HCT116 (cell line): ENCODE measurements at regions not wholly inside any gene's neighbourhood (a gene's known extent, or its start where the extent isn't known, plus 50 kb on each side); places are given as distances from the start of the nearest gene placed in this dataset.

Experiments used
- ATAC-seq: fragments of 200-7000 bp; cut with Tn5 transposase; 2 replicates; pipeline ENCODE4 v1.9.1; 2020; ENCODE audit warnings: mild to moderate bottlenecking, moderate library complexity
- BruUV-seq: library from RNA; stranded (reverse); fragments of 400-500 nt; replicated peaks from 2 replicates; lab custom pipeline; 2021; lab: Mats Ljungman, UMichigan
- CTCF ChIA-PET: fragments of 300-600 bp; sonication (Branson Sonifier 250); formaldehyde crosslinking; loops from one replicate; lab custom pipeline; 2021; ENCODE audit warnings: antibody characterized with exemption; lab: Charles Lee
- POLR2A ChIA-PET: fragments of 300-600, 350-600 bp; sonication (Branson Sonifier 250); formaldehyde crosslinking; loops from one replicate; lab custom pipeline; 2021; ENCODE audit warnings: antibody characterized with exemption; lab: Charles Lee
- RAD21 ChIA-PET, 2 experiments: fragments of 300-600 bp; sonication (Branson Sonifier 250); formaldehyde crosslinking; loops; one replicate each; lab custom pipeline; 2023; ENCODE audit warnings: low total read pairs in 2 of 2; ENCODE audit not compliant: uncharacterized antibody in 2 of 2, unreplicated experiment in 2 of 2, low non-redundant PET in 1 of 2; lab: Charles Lee
- DNase-seq: peaks from one replicate; pipeline ENCODE4 v3.0.0-alpha.2; 2010; ENCODE audit warnings: low read depth, low spot score
- H2AFZ ChIP-seq: fragments of 200-600 bp; shearing (Covaris generic), sonication (generic); 2 replicates; pipeline ENCODE4 v1.6.1; 2017; ENCODE audit warnings: low read depth, mixed run types, mixed read lengths, antibody characterized with exemption, low read length; ENCODE audit not compliant: poor library complexity, severe bottlenecking
- H3K27ac ChIP-seq: 2 replicates; pipeline ENCODE4 v1.5.1; 2012; ENCODE audit warnings: low read depth, low read length
- H3K27me3 ChIP-seq: fragments of 200-600 bp; sonication (generic); 2 replicates; pipeline ENCODE4 v1.6.1; 2016; ENCODE audit warnings: mixed run types, low read length, mixed read lengths; ENCODE audit not compliant: insufficient read depth
- H3K36me3 ChIP-seq, 2 experiments: fragments of 200-500 bp in 1 of 2; fragments of 200-600 bp in 1 of 2; sonication (Bioruptor generic) in 1 of 2; sonication (generic) in 1 of 2; 2 replicates each; pipeline versions ENCODE4 v1.5.1 to v1.6.1; 2014 to 2016; ENCODE audit warnings: low read length in 2 of 2, inconsistent platforms in 1 of 2, mixed read lengths in 1 of 2, mixed run types in 1 of 2; ENCODE audit not compliant: insufficient read depth in 2 of 2, control insufficient read depth in 1 of 2
- H3K4me1 ChIP-seq, 2 experiments: fragments of 200-600 bp in 1 of 2; sonication (generic) in 1 of 2; 2 replicates each; pipeline versions ENCODE4 v1.5.1 to v1.6.1; 2012 to 2017; ENCODE audit warnings: low read length in 2 of 2, inconsistent platforms in 1 of 2, mild to moderate bottlenecking in 1 of 2, mixed read lengths in 1 of 2, mixed run types in 1 of 2, moderate library complexity in 1 of 2; ENCODE audit not compliant: insufficient read depth in 2 of 2, control insufficient read depth in 1 of 2
- H3K4me2 ChIP-seq: fragments of 200-600 bp; sonication (generic); 2 replicates; pipeline ENCODE4 v1.6.1; 2017; ENCODE audit warnings: mixed run types, low read length, mixed read lengths
- H3K4me3 ChIP-seq, 2 experiments: fragments of 200-600 bp in 1 of 2; sonication (generic) in 1 of 2; replicated peaks in 1 of 2; 2 replicates each; pipeline ENCODE4 v1.5.1; 2011 to 2016; ENCODE audit warnings: low read length in 2 of 2, control low read depth in 1 of 2, low read depth in 1 of 2, mild to moderate bottlenecking in 1 of 2, mixed read lengths in 1 of 2, mixed run types in 1 of 2
- H3K79me2 ChIP-seq: fragments of 200-600 bp; sonication (generic); 2 replicates; pipeline ENCODE4 v1.6.1; 2017; ENCODE audit warnings: mild to moderate bottlenecking, mixed run types, low read length, moderate library complexity, mixed read lengths; ENCODE audit not compliant: insufficient read depth
- H3K9ac ChIP-seq: fragments of 200-600 bp; sonication (generic); 2 replicates; pipeline ENCODE4 v1.6.1; 2016; ENCODE audit warnings: low read length, mixed read lengths
- H3K9me2 ChIP-seq: fragments of 200-600 bp; sonication (generic), shearing (Covaris generic); 2 replicates; pipeline ENCODE4 v1.6.1; 2017; ENCODE audit warnings: mixed run types, mild to moderate bottlenecking, moderate library complexity; ENCODE audit not compliant: insufficient read depth
- H3K9me3 ChIP-seq, 2 experiments: fragments of 200-500 bp in 1 of 2; fragments of 200-600 bp in 1 of 2; sonication (Bioruptor generic) in 1 of 2; sonication (generic) in 1 of 2; 2 replicates each; pipeline ENCODE4 v1.6.1; 2014 to 2017; ENCODE audit warnings: low read length in 2 of 2, mixed read lengths in 2 of 2, inconsistent platforms in 1 of 2, low read depth in 1 of 2, mild to moderate bottlenecking in 1 of 2, mixed run types in 1 of 2, moderate library complexity in 1 of 2; ENCODE audit not compliant: control insufficient read depth in 1 of 2, insufficient read depth in 1 of 2
- H4K20me1 ChIP-seq: fragments of 200-600 bp; sonication (generic), shearing (Covaris generic); 2 replicates; pipeline ENCODE4 v1.6.1; 2017; ENCODE audit warnings: mixed run types, mild to moderate bottlenecking, moderate library complexity; ENCODE audit not compliant: insufficient read depth
- CTCF ChIP-seq, 3 experiments: fragments of 200-600 bp in 1 of 3; sonication (generic) in 1 of 3; IDR thresholded peaks in 2 of 3; conservative IDR thresholded peaks in 1 of 3; 2 replicates each; pipeline ENCODE4 v1.5.1; 2012 to 2017; ENCODE audit warnings: low read depth in 2 of 3, low read length in 2 of 3, antibody characterized with exemption in 1 of 3, borderline replicate concordance in 1 of 3, control low read depth in 1 of 3, mild to moderate bottlenecking in 1 of 3, mixed read lengths in 1 of 3, mixed run types in 1 of 3, moderate library complexity in 1 of 3; ENCODE audit not compliant: insufficient read depth in 1 of 3
- EGR1 ChIP-seq: IDR thresholded peaks from 2 replicates; pipeline ENCODE4 v1.6.1; 2012; ENCODE audit warnings: low read depth
- POLR2AphosphoS5 ChIP-seq: IDR thresholded peaks from 2 replicates; pipeline ENCODE4 v1.6.1; 2011; ENCODE audit warnings: mild to moderate bottlenecking, low read depth, low read length, moderate library complexity
- SRF ChIP-seq: IDR thresholded peaks from 2 replicates; pipeline ENCODE4 v1.6.1; 2012; ENCODE audit warnings: low read depth
- ZFX ChIP-seq: fragments of 450-650 bp; IDR thresholded peaks from 2 replicates; pipeline ENCODE4 v1.6.1; 2017
- intact Hi-C: fragments of 100-400 bp; cut with micrococcal nuclease; formaldehyde crosslinking; loops from 2 replicates; pipeline ENCODE4 v1.10.0; 2022

- BruUV-seq: no TSS peak
- intact Hi-C loops: no loop called here
- no peaks in the 10 kb centered on the region for H3K79me2 ChIP-seq
- H3K36me3 ChIP-seq: no peaks in the 10 kb centered on the region
- TF ChIP-seq SRF (no peak), POLR2AphosphoS5 (no peak), ZFX (no peak)
- RAD21 ChIA-PET: no interaction called here
- no peaks in the 10 kb centered on the region for H4K20me1 ChIP-seq
- no peaks in the 10 kb centered on the region for H3K4me1 ChIP-seq
- H2AFZ ChIP-seq: no peak overlapping the region
- POLR2A ChIA-PET: no interaction called here
- H3K9ac ChIP-seq: no peak overlapping the region
- DNase-seq (no peak), ATAC-seq (no peak)
- no peak overlapping the region for H3K4me2 ChIP-seq
- no peak overlapping the region for H3K27ac ChIP-seq
- no peaks in the 10 kb centered on the region for H3K27me3 ChIP-seq
- CTCF ChIA-PET: no interaction called here
- no peaks in the 10 kb centered on the region for H3K9me3 ChIP-seq
- no peak overlapping the region for H3K4me3 ChIP-seq
- no peaks in the 10 kb centered on the region for H3K9me2 ChIP-seq
Observed at GRCh38 chr6:134584847-134585516, 267.1 kb upstream of the SGK1 start.

GRCh38 chr6:134577998-134578397 is 260.1 kb upstream of the SGK1 start:
- no TSS peak for BruUV-seq
- Histone ChIP-seq H3K27me3 (no peaks in the 10 kb centered on the region), H3K4me3 (no peak overlapping the region), H3K9ac (no peak overlapping the region), H3K79me2 (no peaks in the 10 kb centered on the region), H3K9me3 (no peaks in the 10 kb centered on the region), H4K20me1 (no peaks in the 10 kb centered on the region), H3K36me3 (no peaks in the 10 kb centered on the region), H3K27ac (no peak overlapping the region), H2AFZ (no peak overlapping the region), H3K4me2 (no peak overlapping the region), H3K9me2 (no peaks in the 10 kb centered on the region; the same call in 1 of the 2 replicates), H3K4me1 (no peaks in the 10 kb centered on the region)
- ChIA-PET CTCF (no interaction called here), RAD21 (no interaction called here), POLR2A (no interaction called here)
- ATAC-seq (no peak; the same call in 1 of the 2 replicates), DNase-seq (peak; percentile 1)
- no peak for TF ChIP-seq EGR1
- TF ChIP-seq CTCF (IDR thresholded peaks at IDR 0.05 in 2 of 3, conservative IDR thresholded peaks at IDR 0.05 in 1 of 3; ENCODE audit: borderline replicate concordance in 1 of 3, insufficient read depth in 1 of 3, low read depth in 2 of 3, low read length in 2 of 3): 0 out of 6 replicates have a peak, but pooled peaks of 1 of the 3 experiments have one; percentile 26
- intact Hi-C loops: no loop called here
